Mesenchymal stem cell (in vitro differentiated cells and primary cell): ENCODE measurements at regions not wholly inside any gene's neighbourhood (a gene's known extent, or its start where the extent isn't known, plus 50 kb on each side); places are given as distances from the start of the nearest gene placed in this dataset.

ENCODE experiments used
- DNase-seq: peaks from one replicate; pipeline ENCODE4 v3.0.0-alpha.2; 2013
- H2AFZ ChIP-seq: one replicate; pipeline ENCODE4 v1.6.1; 2013; ENCODE audit warnings: low read depth, mild to moderate bottlenecking, control low read depth, inconsistent platforms, low read length, moderate library complexity
- H2AK5ac ChIP-seq: 2 replicates; pipeline ENCODE4 v1.6.1; 2013; ENCODE audit warnings: low read length, moderate library complexity, mild to moderate bottlenecking, inconsistent platforms; ENCODE audit not compliant: severe bottlenecking
- H2BK120ac ChIP-seq: one replicate; pipeline ENCODE4 v1.6.1; 2013; ENCODE audit warnings: low read depth, mild to moderate bottlenecking, inconsistent platforms, low read length, moderate library complexity
- H2BK12ac ChIP-seq, 2 experiments: one replicate each; pipeline ENCODE4 v1.6.1; 2013; ENCODE audit warnings: inconsistent platforms in 2 of 2, low read length in 2 of 2, mild to moderate bottlenecking in 2 of 2, moderate library complexity in 2 of 2, control low read depth in 1 of 2
- H2BK15ac ChIP-seq: one replicate; pipeline ENCODE4 v1.6.1; 2013; ENCODE audit warnings: mild to moderate bottlenecking, low read depth, inconsistent platforms; ENCODE audit not compliant: poor library complexity, severe bottlenecking
- H2BK5ac ChIP-seq: 2 replicates; pipeline ENCODE4 v1.6.1; 2013; ENCODE audit warnings: low read depth, mild to moderate bottlenecking, low read length, control low read depth, inconsistent platforms; ENCODE audit not compliant: poor library complexity, severe bottlenecking
- H3K14ac ChIP-seq, 2 experiments: one replicate each; pipeline ENCODE4 v1.6.1; 2013; ENCODE audit warnings: inconsistent platforms in 2 of 2, low read length in 2 of 2, control low read depth in 1 of 2, mild to moderate bottlenecking in 1 of 2, moderate library complexity in 1 of 2
- H3K18ac ChIP-seq, 2 experiments: one replicate each; pipeline ENCODE4 v1.6.1; 2013; ENCODE audit warnings: inconsistent platforms in 2 of 2, low read length in 2 of 2, control low read depth in 1 of 2, low read depth in 1 of 2, mild to moderate bottlenecking in 1 of 2
- H3K23ac ChIP-seq, 2 experiments: one replicate each; pipeline ENCODE4 v1.6.1; 2013; ENCODE audit warnings: inconsistent platforms in 2 of 2, low read length in 2 of 2, mild to moderate bottlenecking in 2 of 2, moderate library complexity in 2 of 2, control low read depth in 1 of 2
- H3K27ac ChIP-seq: 2 replicates; pipeline ENCODE4 v1.5.1; 2013; ENCODE audit warnings: mild to moderate bottlenecking, moderate library complexity, low read length, control low read depth, inconsistent platforms; ENCODE audit not compliant: poor library complexity, severe bottlenecking
- H3K27me3 ChIP-seq, 2 experiments: 2 replicates each; pipeline versions ENCODE4 v1.6.1 to v1.7.0; 2013; ENCODE audit warnings: low read length in 2 of 2, mild to moderate bottlenecking in 2 of 2, moderate library complexity in 2 of 2, control low read depth in 1 of 2, inconsistent platforms in 1 of 2; ENCODE audit not compliant: control insufficient read depth in 1 of 2, insufficient read depth in 1 of 2
- H3K36me3 ChIP-seq, 2 experiments: 2 replicates each; pipeline versions ENCODE4 v1.6.1 to v1.7.0; 2013; ENCODE audit warnings: low read length in 2 of 2, control low read depth in 1 of 2, inconsistent platforms in 1 of 2, low read depth in 1 of 2, mild to moderate bottlenecking in 1 of 2; ENCODE audit not compliant: insufficient read depth in 2 of 2, control insufficient read depth in 1 of 2
- H3K4ac ChIP-seq, 2 experiments: one replicate each; pipeline ENCODE4 v1.6.1; 2013; ENCODE audit warnings: inconsistent platforms in 2 of 2, low read length in 2 of 2, mild to moderate bottlenecking in 2 of 2, moderate library complexity in 2 of 2, control low read depth in 1 of 2, low read depth in 1 of 2
- H3K4me1 ChIP-seq: 2 replicates; pipeline ENCODE4 v1.6.1; 2013; ENCODE audit warnings: low read depth, low read length, control low read depth; ENCODE audit not compliant: control insufficient read depth, insufficient read depth
- H3K4me2 ChIP-seq: 2 replicates; pipeline ENCODE4 v1.6.1; 2013; ENCODE audit warnings: low read length, mild to moderate bottlenecking, inconsistent platforms; ENCODE audit not compliant: poor library complexity, severe bottlenecking
- H3K4me3 ChIP-seq, 2 experiments: 2 replicates each; pipeline versions ENCODE4 v1.5.1 to v1.7.0; 2013; ENCODE audit warnings: low read length in 2 of 2, mild to moderate bottlenecking in 2 of 2, control low read depth in 1 of 2, low read depth in 1 of 2; ENCODE audit not compliant: insufficient read depth in 1 of 2
- H3K79me1 ChIP-seq: replicated peaks from 2 replicates; pipeline ENCODE4 v1.6.1; 2013; ENCODE audit warnings: mild to moderate bottlenecking, control low read depth, low read length, inconsistent platforms; ENCODE audit not compliant: poor library complexity, severe bottlenecking
- H3K9ac ChIP-seq: 2 replicates; pipeline ENCODE4 v1.7.0; 2013; ENCODE audit warnings: mild to moderate bottlenecking, low read length, moderate library complexity
- H3K9me3 ChIP-seq: 2 replicates; pipeline ENCODE4 v1.7.0; 2013; ENCODE audit warnings: mild to moderate bottlenecking, low read length; ENCODE audit not compliant: control insufficient read depth
- H4K8ac ChIP-seq: one replicate; pipeline ENCODE4 v1.6.1; 2013; ENCODE audit warnings: inconsistent platforms, mild to moderate bottlenecking, low read length, moderate library complexity
- H4K91ac ChIP-seq: one replicate; pipeline ENCODE4 v1.6.1; 2013; ENCODE audit warnings: mild to moderate bottlenecking, low read length, inconsistent platforms
- WGBS: methylation state at CpG from one replicate; pipeline ENCODE4 v1.1.7; 2013; ENCODE audit warnings: mixed read lengths; 5-methylcytosine and 5-hydroxymethylcytosine counted together

- Histone ChIP-seq H3K14ac (no peak overlapping the region), H3K4me3 (no peak overlapping the region), H3K23ac (no peak overlapping the region), H2BK15ac (no peak overlapping the region), H3K18ac (no peak overlapping the region), H4K91ac (no peak overlapping the region), H4K8ac (no peak overlapping the region), H2BK5ac (no peak overlapping the region), H3K36me3 (no peaks in the 10 kb centered on the region), H2AFZ (no peak overlapping the region), H3K4me1 (no peaks in the 10 kb centered on the region), H3K79me1 (no peaks in the 10 kb centered on the region), H2AK5ac (no peak overlapping the region), H3K9me3 (no peaks in the 10 kb centered on the region), H2BK120ac (no peak overlapping the region), H3K4me2 (no peak overlapping the region), H3K4ac (no peak overlapping the region), H3K9ac (no peak overlapping the region), H3K27ac (no peak overlapping the region), H2BK12ac (no peak overlapping the region), H3K27me3 (no peaks in the 10 kb centered on the region)
- no peak for DNase-seq
These were observed 1043.0 kb upstream of the CHAC2 start for GRCh38 chr2:52724585-52724984.

GRCh38 chr2:52717836-52718235 lies 1049.8 kb upstream of the CHAC2 start:
- Histone ChIP-seq H2BK15ac (no peak overlapping the region), H3K4ac (no peak overlapping the region), H3K23ac (no peak overlapping the region), H3K27ac (no peak overlapping the region), H4K8ac (no peak overlapping the region), H2BK120ac (no peak overlapping the region), H4K91ac (no peak overlapping the region), H3K9me3 (peaks cover 5% of the 10 kb centered on the region), H2BK12ac (no peak overlapping the region), H2AFZ (no peak overlapping the region), H3K4me1 (no peaks in the 10 kb centered on the region), H2AK5ac (no peak overlapping the region), H3K14ac (no peak overlapping the region), H3K18ac (no peak overlapping the region), H3K4me3 (no peak overlapping the region), H3K27me3 (no peaks in the 10 kb centered on the region), H3K79me1 (no peaks in the 10 kb centered on the region), H3K4me2 (no peak overlapping the region), H3K9ac (no peak overlapping the region), H3K36me3 (no peaks in the 10 kb centered on the region), H2BK5ac (no peak overlapping the region)
- no peak for DNase-seq
- WGBS = 82% methylated on average over 2 of the region's 3 CpGs

- H3K9ac ChIP-seq = no peak overlapping the region
- H3K4me2 ChIP-seq = no peak overlapping the region
- WGBS = 76% methylated on average over 4 of the region's 5 CpGs
- H4K91ac ChIP-seq = no peak overlapping the region
- no peak overlapping the region for H2BK5ac ChIP-seq
- H3K4me3 ChIP-seq = no peak overlapping the region
- H2BK12ac ChIP-seq = no peak overlapping the region
- H2BK15ac ChIP-seq = no peak overlapping the region
- H3K79me1 ChIP-seq = no peaks in the 10 kb centered on the region
- no peak overlapping the region for H2AFZ ChIP-seq
- H3K36me3 ChIP-seq = no peaks in the 10 kb centered on the region
- peak overlapping the region in 1 of 2 experiments; percentile 86 for H3K14ac ChIP-seq
- no peak overlapping the region for H3K23ac ChIP-seq
- H4K8ac ChIP-seq = no peak overlapping the region
- no peaks in the 10 kb centered on the region for H3K4me1 ChIP-seq
- no peak overlapping the region for H3K4ac ChIP-seq
- DNase-seq = no peak
- H3K9me3 ChIP-seq = no peaks in the 10 kb centered on the region
- H2AK5ac ChIP-seq = no peak overlapping the region
- H2BK120ac ChIP-seq = no peak overlapping the region
- H3K27ac ChIP-seq = no peak overlapping the region
- peaks cover 0 to 4% of the 10 kb centered on the region in 2 experiments for H3K27me3 ChIP-seq
- no peak overlapping the region for H3K18ac ChIP-seq
These were observed 1056.6 kb upstream of the CHAC2 start for GRCh38 chr2:52710810-52711618.

GRCh38 chr2:52704251-52704650 lies 1063.4 kb upstream of the CHAC2 start:
- Histone ChIP-seq H3K4me2 (no peak overlapping the region), H3K27me3 (no peaks in the 10 kb centered on the region), H3K36me3 (no peaks in the 10 kb centered on the region), H2BK120ac (no peak overlapping the region), H3K4ac (no peak overlapping the region), H3K79me1 (no peaks in the 10 kb centered on the region), H3K14ac (no peak overlapping the region), H2BK15ac (no peak overlapping the region), H4K8ac (no peak overlapping the region), H3K18ac (no peak overlapping the region), H3K23ac (no peak overlapping the region), H2BK12ac (no peak overlapping the region), H3K9me3 (peaks cover 4% of the 10 kb centered on the region), H3K9ac (no peak overlapping the region), H3K27ac (no peak overlapping the region), H4K91ac (no peak overlapping the region), H2BK5ac (no peak overlapping the region), H3K4me1 (no peaks in the 10 kb centered on the region), H2AK5ac (no peak overlapping the region), H2AFZ (no peak overlapping the region), H3K4me3 (no peak overlapping the region)
- DNase-seq = no peak
